SU-DHL-6 (cell line): ENCODE measurements at regions not wholly inside any gene's neighbourhood (a gene's known extent, or its start where the extent isn't known, plus 50 kb on each side); places are given as distances from the start of the nearest gene placed in this dataset.
"Not testable (repeated sequence)": the region's sequence is repeated elsewhere in the genome, so short reads cannot be mapped to it uniquely, and the experiment has no call there.

Experiments
- H2AFZ ChIP-seq: fragments of 200-600 bp; sonication (generic); 2 replicates; pipeline ENCODE4 v1.6.1; 2014; ENCODE audit warnings: low read depth, mild to moderate bottlenecking, moderate library complexity, mixed read lengths, antibody characterized with exemption, low read length; ENCODE audit not compliant: severe bottlenecking
- H3F3A ChIP-seq: fragments of 200-600 bp; shearing (Covaris generic); 2 replicates; pipeline ENCODE4 v1.6.0; 2016; ENCODE audit warnings: antibody characterized with exemption, mild to moderate bottlenecking; ENCODE audit not compliant: insufficient read depth
- H3K27ac ChIP-seq: fragments of 200-600 bp; sonication (generic); 2 replicates; pipeline ENCODE4 v1.5.1; 2016; ENCODE audit warnings: low read depth, mild to moderate bottlenecking, low read length, moderate library complexity, mixed read lengths
- H3K27me3 ChIP-seq: fragments of 200-600 bp; sonication (generic), shearing (Covaris generic); 2 replicates; pipeline ENCODE4 v1.6.0; 2014; ENCODE audit warnings: mild to moderate bottlenecking, low read length
- H3K36me3 ChIP-seq: fragments of 200-600 bp; sonication (generic); 2 replicates; pipeline ENCODE4 v1.6.1; 2014; ENCODE audit warnings: mild to moderate bottlenecking, low read length, mixed read lengths
- H3K4me2 ChIP-seq: fragments of 300-600, 200-600 bp; shearing (Covaris generic), sonication (generic); 2 replicates; pipeline ENCODE4 v1.6.0; 2014; ENCODE audit warnings: low read length, low read depth, mild to moderate bottlenecking; ENCODE audit not compliant: poor library complexity, severe bottlenecking
- H3K4me3 ChIP-seq: fragments of 200-600 bp; sonication (generic); 2 replicates; pipeline ENCODE4 v1.5.1; 2014; ENCODE audit warnings: antibody characterized with exemption, low read length, mild to moderate bottlenecking, mixed read lengths; ENCODE audit not compliant: insufficient read depth, poor library complexity, severe bottlenecking
- H3K79me2 ChIP-seq: fragments of 200-600 bp; sonication (generic); 2 replicates; pipeline ENCODE4 v1.6.1; 2014; ENCODE audit warnings: mild to moderate bottlenecking, low read length, moderate library complexity; ENCODE audit not compliant: insufficient read depth
- H3K9ac ChIP-seq: fragments of 200-600 bp; sonication (generic); 2 replicates; pipeline ENCODE4 v1.7.0; 2014; ENCODE audit warnings: mild to moderate bottlenecking, low read length
- H3K9me2 ChIP-seq: fragments of 200-600 bp; sonication (generic); replicated peaks from 2 replicates; pipeline ENCODE4 v1.6.1; 2014; ENCODE audit warnings: low read length; ENCODE audit not compliant: insufficient read depth
- H3K9me3 ChIP-seq: fragments of 200-600 bp; sonication (generic); 2 replicates; pipeline ENCODE4 v1.6.1; 2014; ENCODE audit warnings: low read length, mixed read lengths; ENCODE audit not compliant: insufficient read depth
- H4K20me1 ChIP-seq: fragments of 200-600 bp; sonication (generic); 2 replicates; pipeline ENCODE4 v1.6.1; 2014; ENCODE audit warnings: low read depth, mild to moderate bottlenecking, antibody characterized with exemption, low read length, moderate library complexity, mixed read lengths
- CTCF ChIP-seq: fragments of 200-600 bp; sonication (generic); IDR thresholded peaks from one replicate; pipeline ENCODE4 v1.5.1; 2017; ENCODE audit warnings: antibody characterized with exemption, mild to moderate bottlenecking, low read length, moderate library complexity; ENCODE audit not compliant: insufficient read depth, poor library complexity, severe bottlenecking
- EZH2phosphoT487 ChIP-seq: fragments of 200-600 bp; sonication (generic), shearing (Covaris generic); conservative IDR thresholded peaks from 2 replicates; pipeline ENCODE4 v1.6.1; 2018; ENCODE audit warnings: mild to moderate bottlenecking, antibody characterized with exemption, low read length, moderate library complexity, mixed read lengths

GRCh38 chr13:22893204-22893603 lies 287.6 kb upstream of the SGCG start:
- peak overlapping the region; percentile 21; the same call in 1 of the 2 replicates for H3K9ac ChIP-seq
- H4K20me1 ChIP-seq: no peaks in the 10 kb centered on the region
- H3K27me3 ChIP-seq: no peaks in the 10 kb centered on the region
- no peak overlapping the region for H2AFZ ChIP-seq
- peaks cover 99% of the 10 kb centered on the region for H3K79me2 ChIP-seq
- TF ChIP-seq CTCF (no peak), EZH2phosphoT487 (no peak)
- peak overlapping the region; percentile 44 for H3K27ac ChIP-seq
- peaks cover 29% of the 10 kb centered on the region for H3K36me3 ChIP-seq
- H3K9me3 ChIP-seq: peaks cover 12% of the 10 kb centered on the region; the same call in 1 of the 2 replicates
- no peaks in the 10 kb centered on the region for H3K9me2 ChIP-seq
- H3K4me3 ChIP-seq: peak overlapping the region; percentile 15
- peaks cover 11% of the 10 kb centered on the region; the same call in 1 of the 2 replicates for H3F3A ChIP-seq
- peak overlapping the region; percentile 83 for H3K4me2 ChIP-seq

GRCh38 chr13:22893777-22894176 lies 287.0 kb upstream of the SGCG start:
- Histone ChIP-seq H3K4me2 (peak overlapping the region; percentile 83), H3F3A (peaks cover 11% of the 10 kb centered on the region; the same call in 1 of the 2 replicates), H3K9me3 (peaks cover 12% of the 10 kb centered on the region; the same call in 1 of the 2 replicates), H3K27me3 (no peaks in the 10 kb centered on the region), H2AFZ (no peak overlapping the region), H4K20me1 (no peaks in the 10 kb centered on the region), H3K36me3 (peaks cover 33% of the 10 kb centered on the region), H3K9me2 (no peaks in the 10 kb centered on the region), H3K79me2 (peaks cover 99% of the 10 kb centered on the region), H3K4me3 (peak overlapping the region; percentile 15), H3K9ac (peak overlapping the region; percentile 21; the same call in 1 of the 2 replicates), H3K27ac (peak overlapping the region; percentile 44)
- TF ChIP-seq CTCF (no peak), EZH2phosphoT487 (no peak)

DNA sequence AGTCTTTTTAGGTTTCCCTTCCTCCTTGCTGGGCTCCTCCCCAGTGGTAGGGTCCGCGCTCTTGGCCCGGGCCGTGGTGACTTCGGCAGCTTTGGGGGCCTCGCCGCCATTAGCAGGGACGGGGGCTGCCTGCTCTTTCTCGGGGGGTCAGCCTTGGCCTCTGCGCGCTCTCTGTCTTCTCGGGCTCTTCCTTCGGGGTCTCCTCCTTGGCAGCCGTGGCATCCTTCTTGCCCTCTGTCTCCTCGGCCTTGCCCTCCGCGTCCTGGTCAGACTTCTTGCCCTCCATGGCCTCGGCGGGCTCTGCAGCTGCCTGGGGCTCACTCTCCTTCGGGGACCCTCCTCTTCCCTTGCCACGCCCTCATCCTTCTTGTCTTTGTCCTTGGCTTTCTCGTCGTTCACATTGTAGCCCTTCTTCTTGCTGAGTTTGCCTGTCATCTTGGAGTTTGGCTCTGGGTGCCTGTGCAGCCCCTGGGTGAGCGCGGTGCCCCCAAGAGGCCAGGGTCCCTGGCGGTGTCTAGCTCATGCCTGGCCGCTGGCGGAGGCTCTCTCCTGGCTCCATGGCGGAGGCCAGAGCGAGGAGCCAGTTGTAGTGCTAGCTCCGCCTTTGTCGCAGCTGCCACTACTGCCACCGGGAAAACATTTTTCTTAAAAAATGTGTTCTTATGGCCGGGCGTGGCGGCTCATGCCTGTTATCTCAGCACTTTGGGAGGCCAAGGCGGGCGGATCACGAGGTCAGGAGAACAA lies 283.0 kb upstream of the SGCG start:
- no peaks in the 10 kb centered on the region for H3K27me3 ChIP-seq
- no peaks in the 10 kb centered on the region for H3K9me2 ChIP-seq
- H3K9me3 ChIP-seq: peaks cover 16% of the 10 kb centered on the region; the same call in 1 of the 2 replicates
- H4K20me1 ChIP-seq: no peaks in the 10 kb centered on the region
- H3K4me3 ChIP-seq: no peak overlapping the region
- peaks cover 86% of the 10 kb centered on the region for H3K79me2 ChIP-seq
- no peak overlapping the region for H3K4me2 ChIP-seq
- no peak overlapping the region for H3K9ac ChIP-seq
- no peak for TF ChIP-seq CTCF
- TF ChIP-seq EZH2phosphoT487: no peak
- peaks cover 51% of the 10 kb centered on the region for H3K36me3 ChIP-seq
- 0 out of 2 replicates have a peak, but pooled peaks cover 6% of the 10 kb centered on the region for H3F3A ChIP-seq
- no peak overlapping the region for H3K27ac ChIP-seq
- H2AFZ ChIP-seq: no peak overlapping the region

GRCh38 chr13:22900416-22900951 lies 280.3 kb upstream of the SGCG start:
- Histone ChIP-seq H3K36me3 (peaks cover 62% of the 10 kb centered on the region), H3K9me3 (peaks cover 16% of the 10 kb centered on the region; the same call in 1 of the 2 replicates)
- H3K27me3 ChIP-seq: not testable (repeated sequence)

More at GRCh38 chr13:22900416-22900951, 280.3 kb upstream of the SGCG start:
- H3K79me2 ChIP-seq: peaks cover 59% of the 10 kb centered on the region
- not testable (repeated sequence) for H3K27ac ChIP-seq, H3K4me3 ChIP-seq, H4K20me1 ChIP-seq, H3K9me2 ChIP-seq, H3F3A ChIP-seq, H2AFZ ChIP-seq, H3K9ac ChIP-seq, H3K4me2 ChIP-seq
